Stomach (tissue), 4 donors: ENCODE measurements at regions not wholly inside any gene's neighbourhood (a gene's known extent, or its start where the extent isn't known, plus 50 kb on each side); places are given as distances from the start of the nearest gene placed in this dataset.

Experiments
- EP300 ChIP-seq: sonication (generic); formaldehyde crosslinking; IDR thresholded peaks from one replicate; pipeline ENCODE4 v1.6.1; 2017; ENCODE audit warnings: antibody characterized with exemption
- POLR2A ChIP-seq, 4 donors: fragments of 450-650 bp; IDR thresholded peaks; one replicate each; pipeline ENCODE4 v1.6.1; 2016; ENCODE audit warnings: antibody characterized with exemption in 4 of 4, control low read depth in 2 of 4, mild to moderate bottlenecking in 1 of 4, moderate library complexity in 1 of 4
- POLR2AphosphoS5 ChIP-seq, 3 donors: sonication (generic); formaldehyde crosslinking; IDR thresholded peaks; one replicate each; pipeline ENCODE4 v1.6.1; 2016; ENCODE audit warnings: antibody characterized with exemption in 3 of 3
- TF ChIP-seq, protein P1 (sequence below), 7 experiments: fragments of 450-650 bp in 4 of 7; fragments of 200-600 bp in 3 of 7; sonication (generic) in 3 of 7; IDR thresholded peaks; one replicate each; pipeline ENCODE4 v1.5.1; 2016 to 2019; ENCODE audit warnings: antibody characterized with exemption in 7 of 7, control low read depth in 2 of 7, mild to moderate bottlenecking in 1 of 7

DNA sequence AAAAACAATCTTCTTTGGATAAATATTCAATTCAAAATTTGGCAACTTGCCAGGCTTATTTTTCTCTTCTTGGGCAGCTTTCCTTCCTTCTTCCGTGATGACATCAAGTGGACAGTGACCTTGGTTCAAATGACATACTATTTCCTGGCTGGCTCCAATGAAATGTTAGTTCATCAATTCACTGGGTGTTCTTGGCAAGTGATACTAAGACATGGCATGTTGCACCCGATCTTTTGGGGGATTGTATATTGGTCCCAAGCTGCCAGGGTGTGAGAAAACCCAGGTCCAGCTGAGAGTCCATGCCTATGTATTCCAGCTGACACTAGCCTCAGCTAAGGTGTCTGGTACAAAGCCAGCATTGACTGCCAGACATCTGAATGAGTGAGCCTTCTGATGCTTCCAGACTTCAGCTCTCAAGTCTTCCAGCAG is 252.9 kb downstream of the MAT2B start:
- no peak for TF ChIP-seq POLR2A (IDR thresholded peaks at IDR 0.05)
- TF ChIP-seq, protein P1, sequence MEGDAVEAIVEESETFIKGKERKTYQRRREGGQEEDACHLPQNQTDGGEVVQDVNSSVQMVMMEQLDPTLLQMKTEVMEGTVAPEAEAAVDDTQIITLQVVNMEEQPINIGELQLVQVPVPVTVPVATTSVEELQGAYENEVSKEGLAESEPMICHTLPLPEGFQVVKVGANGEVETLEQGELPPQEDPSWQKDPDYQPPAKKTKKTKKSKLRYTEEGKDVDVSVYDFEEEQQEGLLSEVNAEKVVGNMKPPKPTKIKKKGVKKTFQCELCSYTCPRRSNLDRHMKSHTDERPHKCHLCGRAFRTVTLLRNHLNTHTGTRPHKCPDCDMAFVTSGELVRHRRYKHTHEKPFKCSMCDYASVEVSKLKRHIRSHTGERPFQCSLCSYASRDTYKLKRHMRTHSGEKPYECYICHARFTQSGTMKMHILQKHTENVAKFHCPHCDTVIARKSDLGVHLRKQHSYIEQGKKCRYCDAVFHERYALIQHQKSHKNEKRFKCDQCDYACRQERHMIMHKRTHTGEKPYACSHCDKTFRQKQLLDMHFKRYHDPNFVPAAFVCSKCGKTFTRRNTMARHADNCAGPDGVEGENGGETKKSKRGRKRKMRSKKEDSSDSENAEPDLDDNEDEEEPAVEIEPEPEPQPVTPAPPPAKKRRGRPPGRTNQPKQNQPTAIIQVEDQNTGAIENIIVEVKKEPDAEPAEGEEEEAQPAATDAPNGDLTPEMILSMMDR (IDR thresholded peaks at IDR 0.05), result no peak
- TF ChIP-seq POLR2AphosphoS5 (IDR thresholded peaks at IDR 0.05), result no peak
- TF ChIP-seq EP300, result no peak
